ENCODE measurements at regions not wholly inside any gene's neighbourhood (a gene's known extent, or its start where the extent isn't known, plus 50 kb on each side); places are given as distances from the start of the nearest gene placed in this dataset.

- POLR2A ChIA-PET = interaction anchor here (0.6 kb wide), 3 partner anchors 39 to 111 kb away, joined by 3 to 4 read pairs (median 3); no protein-coding TSS in a partner anchor
- no TSS peak for BruUV-seq (replicated peaks)
- Histone ChIP-seq H3K36me3 (ENCODE audit: control insufficient read depth, insufficient read depth, low read length) (no peaks in the 10 kb centered on the region), H3K27ac (ENCODE audit: low read length) (no peak overlapping the region), H3K4me1 (ENCODE audit: control insufficient read depth, insufficient read depth, low read length) (no peaks in the 10 kb centered on the region), H3K27me3 (ENCODE audit: control insufficient read depth, insufficient read depth, low read length) (no peaks in the 10 kb centered on the region), H3K4me3 (ENCODE audit: low read depth in 2 of 2, low read length in 2 of 2) (no peak overlapping the region), H3K9me3 (ENCODE audit: control insufficient read depth, insufficient read depth, low read depth, low read length) (no peaks in the 10 kb centered on the region)
- peak; percentile 70; the same call in 1 of the 2 replicates for ATAC-seq
- in situ Hi-C loops (cut with HindIII; ENCODE audit: low pct_unique_long_range_greater_than_20kb, low sequenced_read_pairs) = no loop called here
- peak; percentile 35 for DNase-seq (ENCODE audit: low read depth, low spot score)
- CTCF ChIA-PET = interaction anchor here (0.6 to 0.9 kb wide), 5 partner anchors 16 to 1565 kb away, joined by 3 to 5 read pairs (median 3); no protein-coding TSS in a partner anchor
- TF ChIP-seq, protein P1, sequence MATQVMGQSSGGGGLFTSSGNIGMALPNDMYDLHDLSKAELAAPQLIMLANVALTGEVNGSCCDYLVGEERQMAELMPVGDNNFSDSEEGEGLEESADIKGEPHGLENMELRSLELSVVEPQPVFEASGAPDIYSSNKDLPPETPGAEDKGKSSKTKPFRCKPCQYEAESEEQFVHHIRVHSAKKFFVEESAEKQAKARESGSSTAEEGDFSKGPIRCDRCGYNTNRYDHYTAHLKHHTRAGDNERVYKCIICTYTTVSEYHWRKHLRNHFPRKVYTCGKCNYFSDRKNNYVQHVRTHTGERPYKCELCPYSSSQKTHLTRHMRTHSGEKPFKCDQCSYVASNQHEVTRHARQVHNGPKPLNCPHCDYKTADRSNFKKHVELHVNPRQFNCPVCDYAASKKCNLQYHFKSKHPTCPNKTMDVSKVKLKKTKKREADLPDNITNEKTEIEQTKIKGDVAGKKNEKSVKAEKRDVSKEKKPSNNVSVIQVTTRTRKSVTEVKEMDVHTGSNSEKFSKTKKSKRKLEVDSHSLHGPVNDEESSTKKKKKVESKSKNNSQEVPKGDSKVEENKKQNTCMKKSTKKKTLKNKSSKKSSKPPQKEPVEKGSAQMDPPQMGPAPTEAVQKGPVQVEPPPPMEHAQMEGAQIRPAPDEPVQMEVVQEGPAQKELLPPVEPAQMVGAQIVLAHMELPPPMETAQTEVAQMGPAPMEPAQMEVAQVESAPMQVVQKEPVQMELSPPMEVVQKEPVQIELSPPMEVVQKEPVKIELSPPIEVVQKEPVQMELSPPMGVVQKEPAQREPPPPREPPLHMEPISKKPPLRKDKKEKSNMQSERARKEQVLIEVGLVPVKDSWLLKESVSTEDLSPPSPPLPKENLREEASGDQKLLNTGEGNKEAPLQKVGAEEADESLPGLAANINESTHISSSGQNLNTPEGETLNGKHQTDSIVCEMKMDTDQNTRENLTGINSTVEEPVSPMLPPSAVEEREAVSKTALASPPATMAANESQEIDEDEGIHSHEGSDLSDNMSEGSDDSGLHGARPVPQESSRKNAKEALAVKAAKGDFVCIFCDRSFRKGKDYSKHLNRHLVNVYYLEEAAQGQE (IDR thresholded peaks at IDR 0.05; ENCODE audit: insufficient read depth in 1 of 2, low read depth in 2 of 2, low read length in 1 of 2) = no peak
- TF ChIP-seq POLR2AphosphoS5 (IDR thresholded peaks at IDR 0.05; ENCODE audit: low read depth, low read length) (no peak), TCF7L2 (IDR thresholded peaks at IDR 0.05; ENCODE audit: low read depth, low read length) (no peak), SIN3A (IDR thresholded peaks at IDR 0.05; ENCODE audit: borderline replicate concordance, insufficient read depth, low read depth, low read length) (no peak)
- TF ChIP-seq, protein P2, sequence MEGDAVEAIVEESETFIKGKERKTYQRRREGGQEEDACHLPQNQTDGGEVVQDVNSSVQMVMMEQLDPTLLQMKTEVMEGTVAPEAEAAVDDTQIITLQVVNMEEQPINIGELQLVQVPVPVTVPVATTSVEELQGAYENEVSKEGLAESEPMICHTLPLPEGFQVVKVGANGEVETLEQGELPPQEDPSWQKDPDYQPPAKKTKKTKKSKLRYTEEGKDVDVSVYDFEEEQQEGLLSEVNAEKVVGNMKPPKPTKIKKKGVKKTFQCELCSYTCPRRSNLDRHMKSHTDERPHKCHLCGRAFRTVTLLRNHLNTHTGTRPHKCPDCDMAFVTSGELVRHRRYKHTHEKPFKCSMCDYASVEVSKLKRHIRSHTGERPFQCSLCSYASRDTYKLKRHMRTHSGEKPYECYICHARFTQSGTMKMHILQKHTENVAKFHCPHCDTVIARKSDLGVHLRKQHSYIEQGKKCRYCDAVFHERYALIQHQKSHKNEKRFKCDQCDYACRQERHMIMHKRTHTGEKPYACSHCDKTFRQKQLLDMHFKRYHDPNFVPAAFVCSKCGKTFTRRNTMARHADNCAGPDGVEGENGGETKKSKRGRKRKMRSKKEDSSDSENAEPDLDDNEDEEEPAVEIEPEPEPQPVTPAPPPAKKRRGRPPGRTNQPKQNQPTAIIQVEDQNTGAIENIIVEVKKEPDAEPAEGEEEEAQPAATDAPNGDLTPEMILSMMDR (IDR thresholded peaks at IDR 0.05) = no peak
- intact Hi-C loops (cut with micrococcal nuclease; ENCODE audit: unreplicated experiment) = no loop called here
Observed at GRCh38 chr1:201602413-201603265, 63.7 kb downstream of the NAV1 start.

- DNase-seq (ENCODE audit: low read depth, low spot score) (peak; percentile 41), ATAC-seq (no peak)
- in situ Hi-C loops (cut with HindIII; ENCODE audit: low pct_unique_long_range_greater_than_20kb, low sequenced_read_pairs) (no loop called here), intact Hi-C loops (cut with micrococcal nuclease; ENCODE audit: unreplicated experiment) (no loop called here)
- Histone ChIP-seq H3K27me3 (ENCODE audit: control insufficient read depth, insufficient read depth, low read length) (no peaks in the 10 kb centered on the region), H3K27ac (ENCODE audit: low read length) (no peak overlapping the region), H3K36me3 (ENCODE audit: control insufficient read depth, insufficient read depth, low read length) (no peaks in the 10 kb centered on the region), H3K4me3 (ENCODE audit: low read depth in 2 of 2, low read length in 2 of 2) (no peak overlapping the region), H3K4me1 (ENCODE audit: control insufficient read depth, insufficient read depth, low read length) (no peaks in the 10 kb centered on the region), H3K9me3 (ENCODE audit: control insufficient read depth, insufficient read depth, low read depth, low read length) (no peaks in the 10 kb centered on the region)
- no peak for TF ChIP-seq SIN3A (IDR thresholded peaks at IDR 0.05; ENCODE audit: borderline replicate concordance, insufficient read depth, low read depth, low read length)
- TF ChIP-seq TCF7L2 (IDR thresholded peaks at IDR 0.05; ENCODE audit: low read depth, low read length) = no peak
- TF ChIP-seq, protein P1 (IDR thresholded peaks at IDR 0.05; ENCODE audit: insufficient read depth in 1 of 2, low read depth in 2 of 2, low read length in 1 of 2) = no peak
- TF ChIP-seq POLR2AphosphoS5 (IDR thresholded peaks at IDR 0.05; ENCODE audit: low read depth, low read length) = no peak
- TF ChIP-seq, protein P2 (IDR thresholded peaks at IDR 0.05) = no peak
- no TSS peak for BruUV-seq (replicated peaks)
- CTCF ChIA-PET = no interaction called here
- POLR2A ChIA-PET = no interaction called here
Observed at GRCh38 chr1:201603613-201604232, 64.8 kb downstream of the NAV1 start.
